C4-2B (cell line): ENCODE measurements at regions not wholly inside any gene's neighbourhood (a gene's known extent, or its start where the extent isn't known, plus 50 kb on each side); places are given as distances from the start of the nearest gene placed in this dataset.

Source experiments
- ZFX ChIP-seq: fragments of 450-650 bp; IDR thresholded peaks from 2 replicates; pipeline ENCODE4 v1.6.1; 2017
- TF ChIP-seq, protein P1 (sequence below): fragments of 450-650 bp; conservative IDR thresholded peaks from 2 replicates; pipeline ENCODE4 v1.5.1; 2017; ENCODE audit warnings: mild to moderate bottlenecking

DNA sequence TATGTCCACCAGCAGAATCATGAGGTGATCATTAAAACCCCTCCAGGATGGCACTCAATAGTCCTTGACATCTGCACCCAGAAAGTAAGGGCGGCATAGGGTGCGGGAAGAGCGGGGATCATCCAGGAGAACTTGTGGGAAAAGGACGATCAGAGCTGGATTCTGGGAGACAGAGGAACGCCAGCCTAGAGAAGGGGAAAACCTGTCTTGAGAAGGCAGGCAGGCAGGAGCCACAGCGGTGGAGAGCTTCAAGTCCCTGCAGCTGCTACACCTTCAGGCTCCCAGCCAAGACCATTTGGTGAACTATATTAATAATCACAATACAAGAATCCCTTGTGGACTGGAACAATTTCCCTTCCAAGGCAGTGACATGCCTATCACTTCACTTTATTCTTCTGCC is 134.3 kb downstream of the BUD13 start:
- TF ChIP-seq, protein P1, sequence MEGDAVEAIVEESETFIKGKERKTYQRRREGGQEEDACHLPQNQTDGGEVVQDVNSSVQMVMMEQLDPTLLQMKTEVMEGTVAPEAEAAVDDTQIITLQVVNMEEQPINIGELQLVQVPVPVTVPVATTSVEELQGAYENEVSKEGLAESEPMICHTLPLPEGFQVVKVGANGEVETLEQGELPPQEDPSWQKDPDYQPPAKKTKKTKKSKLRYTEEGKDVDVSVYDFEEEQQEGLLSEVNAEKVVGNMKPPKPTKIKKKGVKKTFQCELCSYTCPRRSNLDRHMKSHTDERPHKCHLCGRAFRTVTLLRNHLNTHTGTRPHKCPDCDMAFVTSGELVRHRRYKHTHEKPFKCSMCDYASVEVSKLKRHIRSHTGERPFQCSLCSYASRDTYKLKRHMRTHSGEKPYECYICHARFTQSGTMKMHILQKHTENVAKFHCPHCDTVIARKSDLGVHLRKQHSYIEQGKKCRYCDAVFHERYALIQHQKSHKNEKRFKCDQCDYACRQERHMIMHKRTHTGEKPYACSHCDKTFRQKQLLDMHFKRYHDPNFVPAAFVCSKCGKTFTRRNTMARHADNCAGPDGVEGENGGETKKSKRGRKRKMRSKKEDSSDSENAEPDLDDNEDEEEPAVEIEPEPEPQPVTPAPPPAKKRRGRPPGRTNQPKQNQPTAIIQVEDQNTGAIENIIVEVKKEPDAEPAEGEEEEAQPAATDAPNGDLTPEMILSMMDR: no peak
- TF ChIP-seq ZFX: no peak
